B cell (primary cell): ENCODE measurements at regions not wholly inside any gene's neighbourhood (a gene's known extent, or its start where the extent isn't known, plus 50 kb on each side); places are given as distances from the start of the nearest gene placed in this dataset.

Experiments used
- EZH2 ChIP-seq: IDR thresholded peaks from 2 replicates; pipeline ENCODE4 v1.6.1; 2012; ENCODE audit warnings: borderline replicate concordance, low read depth, mild to moderate bottlenecking, moderate library complexity, low read length; ENCODE audit not compliant: insufficient read depth, poor library complexity, severe bottlenecking
- TF ChIP-seq, protein P1 (sequence below): fragments of 200-600 bp; IDR thresholded peaks from one replicate; pipeline ENCODE4 v1.8.0; 2022; ENCODE audit warnings: antibody characterized with exemption, mild to moderate bottlenecking

DNA sequence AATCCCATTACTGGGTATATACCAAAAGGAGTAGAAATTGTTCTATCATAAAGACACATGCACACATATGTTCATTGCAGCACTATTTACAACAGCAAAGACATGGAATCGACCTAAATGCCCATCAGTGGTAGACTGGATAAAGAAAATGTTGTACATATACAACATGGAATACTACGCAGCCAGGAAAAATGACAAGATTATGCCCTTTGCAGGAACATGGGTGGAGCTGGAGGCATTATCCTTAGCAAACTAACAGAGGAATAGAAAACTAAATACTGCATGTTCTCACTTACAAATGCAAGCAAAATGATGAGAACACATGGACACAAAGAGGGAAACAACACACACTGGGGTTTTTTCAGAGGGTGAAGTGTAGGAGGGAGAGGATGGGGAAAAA, 300.2 kb downstream of the BAMBI start:
- TF ChIP-seq, protein P1, sequence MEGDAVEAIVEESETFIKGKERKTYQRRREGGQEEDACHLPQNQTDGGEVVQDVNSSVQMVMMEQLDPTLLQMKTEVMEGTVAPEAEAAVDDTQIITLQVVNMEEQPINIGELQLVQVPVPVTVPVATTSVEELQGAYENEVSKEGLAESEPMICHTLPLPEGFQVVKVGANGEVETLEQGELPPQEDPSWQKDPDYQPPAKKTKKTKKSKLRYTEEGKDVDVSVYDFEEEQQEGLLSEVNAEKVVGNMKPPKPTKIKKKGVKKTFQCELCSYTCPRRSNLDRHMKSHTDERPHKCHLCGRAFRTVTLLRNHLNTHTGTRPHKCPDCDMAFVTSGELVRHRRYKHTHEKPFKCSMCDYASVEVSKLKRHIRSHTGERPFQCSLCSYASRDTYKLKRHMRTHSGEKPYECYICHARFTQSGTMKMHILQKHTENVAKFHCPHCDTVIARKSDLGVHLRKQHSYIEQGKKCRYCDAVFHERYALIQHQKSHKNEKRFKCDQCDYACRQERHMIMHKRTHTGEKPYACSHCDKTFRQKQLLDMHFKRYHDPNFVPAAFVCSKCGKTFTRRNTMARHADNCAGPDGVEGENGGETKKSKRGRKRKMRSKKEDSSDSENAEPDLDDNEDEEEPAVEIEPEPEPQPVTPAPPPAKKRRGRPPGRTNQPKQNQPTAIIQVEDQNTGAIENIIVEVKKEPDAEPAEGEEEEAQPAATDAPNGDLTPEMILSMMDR: no peak
- TF ChIP-seq EZH2: no peak
